T-cell (primary cell): ENCODE measurements at regions not wholly inside any gene's neighbourhood (a gene's known extent, or its start where the extent isn't known, plus 50 kb on each side); places are given as distances from the start of the nearest gene placed in this dataset.

Source experiments
- ATAC-seq, 4 experiments: fragments of 200-7000 bp in 3 of 4; fragments of 150-1000 bp in 1 of 4; cut with Tn5 transposase; replicated peaks in 1 of 4; 1 replicate in 3 of 4; 2 replicates in 1 of 4; pipeline ENCODE4 v1.10.0; 2021; ENCODE audit warnings: moderate library complexity in 3 of 4, mild to moderate bottlenecking in 2 of 4, moderate number of reproducible peaks in 1 of 4
- CTCF ChIA-PET, 2 donors: fragments of 300-600 bp; sonication (Branson Sonifier 250); formaldehyde crosslinking; loops; one replicate each; lab custom pipeline; 2022; ENCODE audit warnings: antibody characterized with exemption in 2 of 2; lab: Charles Lee
- POLR2A ChIA-PET, 2 donors: fragments of 300-600 bp; sonication (Branson Sonifier 250); formaldehyde crosslinking; loops; one replicate each; lab custom pipeline; 2022; ENCODE audit warnings: antibody characterized with exemption in 2 of 2; lab: Charles Lee
- DNase-seq, 35 experiments: peaks; one replicate each; pipeline versions ENCODE4 v3.0.0 to v3.0.0-alpha.2; 2013 to 2023
- H3K27ac ChIP-seq: one replicate; pipeline ENCODE4 v1.5.1; 2013; ENCODE audit warnings: low read length
- H3K27me3 ChIP-seq, 2 experiments: replicated peaks in 1 of 2; 1 replicate in 1 of 2; 2 replicates in 1 of 2; pipeline versions ENCODE4 v1.6.1 to v1.7.0; 2013; ENCODE audit warnings: low read length in 1 of 2, mixed read lengths in 1 of 2; ENCODE audit not compliant: control insufficient read depth in 2 of 2, insufficient read depth in 2 of 2; ENCODE audit errors: extremely low read depth in 1 of 2
- H3K36me3 ChIP-seq, 2 donors: 1 replicate in 1 of 2; 2 replicates in 1 of 2; pipeline versions ENCODE4 v1.6.1 to v1.7.0; 2013; ENCODE audit warnings: low read length in 1 of 2; ENCODE audit not compliant: control insufficient read depth in 2 of 2, insufficient read depth in 1 of 2; ENCODE audit errors: extremely low read depth in 1 of 2
- H3K4me1 ChIP-seq, 2 experiments: 1 replicate in 1 of 2; 2 replicates in 1 of 2; pipeline versions ENCODE4 v1.6.1 to v1.7.0; 2013; ENCODE audit warnings: low read length in 2 of 2, mixed read lengths in 1 of 2; ENCODE audit not compliant: insufficient read depth in 2 of 2, control insufficient read depth in 1 of 2; ENCODE audit errors: extremely low read depth in 1 of 2
- H3K4me3 ChIP-seq, 2 donors: 1 replicate in 1 of 2; 2 replicates in 1 of 2; pipeline versions ENCODE4 v1.5.1 to v1.7.0; 2013; ENCODE audit warnings: mild to moderate bottlenecking in 2 of 2, low read length in 1 of 2, moderate library complexity in 1 of 2; ENCODE audit not compliant: control insufficient read depth in 1 of 2; ENCODE audit errors: extremely low read depth in 1 of 2
- H3K9me3 ChIP-seq: 2 replicates; pipeline ENCODE4 v1.7.0; 2013
- H3K27ac Mint-ChIP-seq, 2 donors: one replicate each; pipeline ENCODE4 v1.8.0; 2020 to 2021; ENCODE audit warnings: mild to moderate bottlenecking in 2 of 2, mixed read lengths in 2 of 2
- H3K27me3 Mint-ChIP-seq, 2 donors: one replicate each; pipeline ENCODE4 v1.8.0; 2021 to 2022; ENCODE audit warnings: mixed read lengths in 2 of 2
- H3K36me3 Mint-ChIP-seq: one replicate; pipeline ENCODE4 v1.8.0; 2021; ENCODE audit warnings: mixed read lengths
- H3K4me1 Mint-ChIP-seq, 3 donors: one replicate each; pipeline ENCODE4 v1.8.0; 2020 to 2022; ENCODE audit warnings: mixed read lengths in 3 of 3, mild to moderate bottlenecking in 1 of 3
- H3K4me3 Mint-ChIP-seq, 3 donors: one replicate each; pipeline ENCODE4 v1.8.0; 2020 to 2022; ENCODE audit warnings: mild to moderate bottlenecking in 3 of 3, mixed read lengths in 3 of 3, moderate library complexity in 3 of 3
- H3K9me3 Mint-ChIP-seq, 3 donors: one replicate each; pipeline ENCODE4 v1.8.0; 2020 to 2022; ENCODE audit warnings: mixed read lengths in 3 of 3
- WGBS: methylation state at CpG from one replicate; pipeline ENCODE4 v1.1.5; 2013; ENCODE audit warnings: missing lambda C conversion rate; ENCODE audit not compliant: insufficient coverage; 5-methylcytosine and 5-hydroxymethylcytosine counted together

DNA sequence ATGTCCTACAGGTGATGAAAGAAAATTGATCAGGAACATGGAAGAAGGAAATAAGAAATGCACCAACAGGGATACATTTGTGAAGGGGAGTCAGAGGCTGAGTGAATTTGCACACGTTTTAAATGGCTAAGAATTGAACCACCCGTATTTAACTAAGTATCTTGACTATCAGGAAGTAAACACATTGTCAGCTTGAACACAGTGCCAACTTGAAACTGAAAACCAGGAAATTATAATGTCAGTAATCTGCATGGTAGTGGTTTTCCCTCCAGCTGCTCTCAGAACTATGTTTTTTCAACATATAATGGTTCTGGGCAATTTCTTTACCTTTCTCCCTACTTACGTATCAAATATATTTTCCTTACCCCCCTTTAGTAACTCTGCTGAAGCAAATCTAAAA, 366.5 kb upstream of the POU3F2 start:
- no peak overlapping the region for H3K4me3 ChIP-seq
- H3K36me3 ChIP-seq: no peaks in the 10 kb centered on the region
- no peak overlapping the region for H3K27ac ChIP-seq
- DNase-seq (no peak), ATAC-seq (no peak)
- no peaks in the 10 kb centered on the region for H3K4me1 Mint-ChIP-seq
- H3K4me3 Mint-ChIP-seq: no peak overlapping the region
- no peaks in the 10 kb centered on the region for H3K9me3 ChIP-seq
- no CpG with 5 or more reads among the region's 3 CpGs for WGBS
- H3K27me3 Mint-ChIP-seq: no peaks in the 10 kb centered on the region
- no peaks in the 10 kb centered on the region for H3K4me1 ChIP-seq
- peaks cover 12 to 13% (median 12%) of the 10 kb centered on the region in 3 donors for H3K9me3 Mint-ChIP-seq
- no peaks in the 10 kb centered on the region for H3K27me3 ChIP-seq
- ChIA-PET CTCF (no interaction called here), POLR2A (no interaction called here)
- H3K27ac Mint-ChIP-seq: no peak overlapping the region
- no peaks in the 10 kb centered on the region for H3K36me3 Mint-ChIP-seq

DNA sequence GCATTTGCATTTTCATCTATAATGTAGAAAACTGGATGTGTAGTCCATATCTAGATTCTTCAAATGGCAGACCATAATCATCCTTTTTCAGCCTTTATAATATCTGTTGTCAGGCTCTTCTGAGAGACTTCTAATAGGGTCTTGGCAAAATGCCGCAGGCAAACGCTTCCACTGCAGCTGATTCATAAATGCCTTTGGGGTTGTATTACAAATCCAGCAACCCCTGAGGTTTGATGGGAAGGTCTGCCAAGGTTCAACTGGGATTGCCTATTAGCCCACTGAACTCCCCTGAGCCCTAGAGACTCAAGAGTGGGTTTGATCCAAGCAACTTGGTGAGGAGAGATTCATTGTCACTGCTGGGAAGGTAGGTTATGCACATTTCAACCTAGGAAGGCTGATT, 365.2 kb upstream of the POU3F2 start:
- Histone ChIP-seq H3K27me3 (no peaks in the 10 kb centered on the region), H3K9me3 (no peaks in the 10 kb centered on the region), H3K27ac (no peak overlapping the region), H3K4me3 (no peak overlapping the region), H3K4me1 (no peaks in the 10 kb centered on the region), H3K36me3 (no peaks in the 10 kb centered on the region)
- 67% methylated on average over 2 of the region's 2 CpGs for WGBS
- peaks cover 12 to 13% (median 12%) of the 10 kb centered on the region in 3 donors for H3K9me3 Mint-ChIP-seq
- no peak for DNase-seq
- ChIA-PET POLR2A (no interaction called here), CTCF (no interaction called here)
- no peaks in the 10 kb centered on the region for H3K27me3 Mint-ChIP-seq
- H3K4me1 Mint-ChIP-seq: no peaks in the 10 kb centered on the region
- no peak for ATAC-seq
- no peak overlapping the region for H3K27ac Mint-ChIP-seq
- H3K36me3 Mint-ChIP-seq: no peaks in the 10 kb centered on the region
- no peak overlapping the region for H3K4me3 Mint-ChIP-seq

DNA sequence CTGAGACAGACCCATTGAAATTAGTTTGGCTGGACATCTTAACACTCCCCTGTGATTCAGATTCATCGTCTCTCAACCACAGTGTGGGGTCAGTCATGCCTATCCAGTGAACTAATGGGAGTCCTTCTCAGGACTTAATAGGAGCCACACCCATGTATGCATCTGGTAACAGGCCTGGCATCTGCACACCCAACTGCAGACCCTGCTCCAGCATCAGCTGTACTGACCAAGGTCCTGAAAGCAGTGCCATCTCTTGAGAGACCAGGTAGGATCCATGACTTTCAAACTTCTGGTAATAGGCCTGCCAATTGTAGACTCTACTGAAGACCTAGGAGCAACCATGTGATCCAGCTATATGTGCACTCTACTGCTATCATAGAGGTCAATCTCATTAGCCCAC, 363.6 kb upstream of the POU3F2 start:
- no peak overlapping the region for H3K4me3 ChIP-seq
- Mint-ChIP-seq H3K4me1 (no peaks in the 10 kb centered on the region), H3K9me3 (peaks cover 12 to 13% (median 12%) of the 10 kb centered on the region in 3 donors), H3K27ac (no peak overlapping the region), H3K27me3 (no peaks in the 10 kb centered on the region), H3K4me3 (no peak overlapping the region), H3K36me3 (no peaks in the 10 kb centered on the region)
- no peaks in the 10 kb centered on the region for H3K9me3 ChIP-seq
- CTCF ChIA-PET: no interaction called here
- H3K4me1 ChIP-seq: no peaks in the 10 kb centered on the region
- WGBS: 91% methylated on average over 1 of the region's 1 CpG
- H3K27ac ChIP-seq: no peak overlapping the region
- H3K36me3 ChIP-seq: no peaks in the 10 kb centered on the region
- no peaks in the 10 kb centered on the region for H3K27me3 ChIP-seq
- POLR2A ChIA-PET: interaction anchor here in 1 of 2 donors (0.7 kb wide), 1 partner anchor 69 kb away, joined by 3 read pairs; no protein-coding TSS in a partner anchor
- DNase-seq (no peak), ATAC-seq (no peak)

DNA sequence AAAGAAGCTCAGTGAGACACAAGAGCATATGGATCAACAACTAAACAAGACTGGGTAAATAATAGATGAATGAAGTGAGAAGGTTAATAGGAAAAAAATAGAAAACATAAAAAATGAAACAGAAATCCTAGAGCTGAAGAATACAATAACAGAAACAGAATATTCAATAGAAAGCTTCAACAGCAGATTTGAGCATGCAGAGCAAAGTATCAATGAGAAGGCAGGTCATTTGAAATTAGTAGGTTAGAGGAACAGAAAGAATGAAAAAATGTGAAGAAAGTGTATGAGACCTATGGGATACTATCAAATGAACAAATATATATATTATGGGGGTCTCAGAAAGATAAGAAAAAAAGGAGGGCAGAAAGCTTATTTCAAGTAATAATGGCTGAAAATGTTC, 362.9 kb upstream of the POU3F2 start:
- CTCF ChIA-PET: no interaction called here
- Mint-ChIP-seq H3K27me3 (no peaks in the 10 kb centered on the region), H3K36me3 (no peaks in the 10 kb centered on the region), H3K9me3 (peaks cover 12 to 13% (median 12%) of the 10 kb centered on the region in 3 donors), H3K27ac (no peak overlapping the region), H3K4me1 (no peaks in the 10 kb centered on the region), H3K4me3 (no peak overlapping the region)
- Histone ChIP-seq H3K9me3 (no peaks in the 10 kb centered on the region), H3K4me1 (no peaks in the 10 kb centered on the region), H3K4me3 (no peak overlapping the region), H3K27ac (no peak overlapping the region), H3K36me3 (no peaks in the 10 kb centered on the region), H3K27me3 (no peaks in the 10 kb centered on the region)
- DNase-seq (no peak), ATAC-seq (no peak)
- POLR2A ChIA-PET: no interaction called here

DNA sequence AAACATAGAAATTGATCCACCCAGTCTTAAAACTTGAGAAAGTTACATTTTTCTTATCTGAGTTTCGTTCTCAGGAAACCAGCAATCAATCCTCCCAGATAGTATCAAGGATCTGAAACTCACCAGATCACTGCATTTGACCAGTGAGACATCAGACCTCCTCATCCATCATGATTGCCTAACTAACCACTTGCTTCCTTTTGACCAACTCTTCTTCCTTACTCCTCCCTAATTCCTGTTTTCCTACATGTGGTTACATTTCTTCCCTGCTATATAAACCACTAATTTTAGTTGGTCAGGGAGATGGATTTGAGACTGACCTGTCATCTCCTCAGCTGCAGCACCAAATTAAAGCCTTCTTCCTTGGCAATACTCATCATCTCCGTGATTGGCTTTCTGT, 357.1 kb upstream of the POU3F2 start:
- Histone ChIP-seq H3K27me3 (no peaks in the 10 kb centered on the region), H3K4me1 (no peaks in the 10 kb centered on the region), H3K9me3 (no peaks in the 10 kb centered on the region), H3K4me3 (no peak overlapping the region), H3K27ac (no peak overlapping the region), H3K36me3 (no peaks in the 10 kb centered on the region)
- DNase-seq (no peak), ATAC-seq (no peak)
- H3K9me3 Mint-ChIP-seq: peaks cover 3 to 18% (median 13%) of the 10 kb centered on the region in 3 donors
- no peaks in the 10 kb centered on the region for H3K36me3 Mint-ChIP-seq
- no peaks in the 10 kb centered on the region for H3K4me1 Mint-ChIP-seq
- CTCF ChIA-PET: no interaction called here
- POLR2A ChIA-PET: no interaction called here
- no peaks in the 10 kb centered on the region for H3K27me3 Mint-ChIP-seq
- no peak overlapping the region for H3K4me3 Mint-ChIP-seq
- WGBS: 8% methylated on average over 1 of the region's 2 CpGs
- no peak overlapping the region for H3K27ac Mint-ChIP-seq

DNA sequence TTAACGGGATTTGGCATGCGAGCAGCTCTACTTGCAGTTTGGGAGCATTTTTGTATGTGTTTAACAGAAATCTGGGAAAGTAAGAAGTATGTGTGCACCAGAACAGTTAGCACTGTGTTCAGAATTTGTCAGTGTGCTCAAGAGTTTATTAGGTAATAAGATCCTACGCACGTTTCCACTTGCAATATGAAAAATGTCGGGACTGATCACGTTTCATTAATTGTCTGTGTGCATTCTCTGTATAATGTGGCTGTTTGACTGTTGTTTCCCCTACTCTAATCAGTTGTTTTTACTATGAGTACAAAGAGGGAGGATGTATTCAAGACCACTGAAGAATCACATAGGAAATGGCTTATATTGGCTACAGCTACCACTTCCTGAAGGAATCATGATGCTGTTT, 349.7 kb upstream of the POU3F2 start:
- ChIA-PET POLR2A (no interaction called here), CTCF (no interaction called here)
- H3K27ac ChIP-seq: no peak overlapping the region

DNA sequence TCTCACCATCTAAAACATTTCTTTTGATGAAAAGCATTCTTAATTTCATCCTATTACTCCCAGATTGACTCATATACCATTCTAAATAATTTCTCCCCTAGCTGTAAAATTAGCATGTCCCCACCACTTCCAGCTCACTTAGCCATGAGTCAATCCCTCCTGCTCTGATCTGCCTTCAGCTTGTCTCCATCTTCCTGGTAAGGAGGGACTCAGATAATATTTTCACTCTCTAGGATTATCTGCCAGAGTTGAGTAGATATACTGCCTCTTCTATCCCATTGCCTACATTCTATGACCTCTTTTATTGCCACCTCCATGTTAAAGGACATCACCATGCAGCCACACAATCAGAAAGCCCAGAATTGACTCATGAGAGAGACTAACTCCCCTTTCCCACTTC, 348.8 kb upstream of the POU3F2 start:
- no peaks in the 10 kb centered on the region for H3K36me3 Mint-ChIP-seq
- peaks cover 0 to 3% (median under 1%) of the 10 kb centered on the region in 3 donors for H3K9me3 Mint-ChIP-seq
- H3K4me3 ChIP-seq: no peak overlapping the region
- no peaks in the 10 kb centered on the region for H3K27me3 ChIP-seq
- CTCF ChIA-PET: no interaction called here
- ATAC-seq: no peak
- no peaks in the 10 kb centered on the region for H3K27me3 Mint-ChIP-seq
- no peaks in the 10 kb centered on the region for H3K4me1 ChIP-seq
- H3K9me3 ChIP-seq: no peaks in the 10 kb centered on the region
- no peak overlapping the region for H3K4me3 Mint-ChIP-seq
- H3K4me1 Mint-ChIP-seq: no peaks in the 10 kb centered on the region
- no peak for DNase-seq
- H3K27ac ChIP-seq: no peak overlapping the region
- no peaks in the 10 kb centered on the region for H3K36me3 ChIP-seq
- POLR2A ChIA-PET: no interaction called here
- no peak overlapping the region for H3K27ac Mint-ChIP-seq

More for the DNA sequence above, 349.7 kb upstream of the POU3F2 start:
- Histone ChIP-seq H3K4me1 (no peaks in the 10 kb centered on the region), H3K4me3 (no peak overlapping the region), H3K9me3 (no peaks in the 10 kb centered on the region), H3K27me3 (no peaks in the 10 kb centered on the region), H3K36me3 (no peaks in the 10 kb centered on the region)
- Mint-ChIP-seq H3K36me3 (no peaks in the 10 kb centered on the region), H3K4me1 (no peaks in the 10 kb centered on the region), H3K27me3 (no peaks in the 10 kb centered on the region), H3K9me3 (peaks cover 3 to 12% (median 9%) of the 10 kb centered on the region in 3 donors), H3K27ac (no peak overlapping the region), H3K4me3 (no peak overlapping the region)
- ATAC-seq (no peak), DNase-seq (no peak)
- 100% methylated on average over 1 of the region's 6 CpGs for WGBS
